ENCODE measurements at regions not wholly inside any gene's neighbourhood (a gene's known extent, or its start where the extent isn't known, plus 50 kb on each side); places are given as distances from the start of the nearest gene placed in this dataset.

DNA sequence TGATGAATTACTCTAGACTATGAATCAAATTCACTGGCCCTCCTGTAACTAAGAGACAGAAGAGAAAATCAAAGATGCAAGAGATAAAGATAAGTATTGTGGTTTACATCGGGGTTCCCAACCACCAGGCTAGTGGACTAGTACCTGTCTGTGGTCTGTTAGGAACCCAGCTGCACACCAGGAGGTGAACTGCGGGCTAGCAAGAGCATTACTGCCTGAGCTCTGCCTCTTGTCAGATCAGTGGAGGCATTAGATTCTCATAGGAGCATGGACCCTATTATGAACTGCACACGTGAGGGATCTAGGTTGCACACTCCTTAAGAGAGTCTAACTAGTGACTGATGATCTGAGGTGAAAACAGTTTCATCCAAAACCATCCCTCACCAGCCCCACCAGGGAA is 58.9 kb upstream of the DUSP10 start:
- DNase-seq, result no peak

DNA sequence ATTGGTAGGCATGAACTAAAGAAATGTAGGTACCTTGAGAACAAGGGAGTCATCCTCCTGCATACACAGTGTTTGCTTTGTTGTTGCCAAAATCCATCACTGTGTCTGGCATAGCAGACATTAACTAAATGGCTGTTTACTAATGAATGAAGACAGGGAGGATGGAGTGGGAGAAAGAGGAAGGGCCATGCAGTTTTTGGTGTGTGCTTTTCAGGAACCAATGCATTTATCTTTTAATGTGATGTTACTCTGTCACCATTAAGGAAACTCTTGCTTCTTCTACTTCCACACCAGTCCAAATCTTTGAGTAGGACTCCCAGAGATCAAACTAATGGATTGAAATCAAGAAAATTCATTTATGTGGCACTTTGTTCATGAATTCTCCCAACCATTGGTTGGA is 55.6 kb upstream of the DUSP10 start:
- DNase-seq, result no peak

DNA sequence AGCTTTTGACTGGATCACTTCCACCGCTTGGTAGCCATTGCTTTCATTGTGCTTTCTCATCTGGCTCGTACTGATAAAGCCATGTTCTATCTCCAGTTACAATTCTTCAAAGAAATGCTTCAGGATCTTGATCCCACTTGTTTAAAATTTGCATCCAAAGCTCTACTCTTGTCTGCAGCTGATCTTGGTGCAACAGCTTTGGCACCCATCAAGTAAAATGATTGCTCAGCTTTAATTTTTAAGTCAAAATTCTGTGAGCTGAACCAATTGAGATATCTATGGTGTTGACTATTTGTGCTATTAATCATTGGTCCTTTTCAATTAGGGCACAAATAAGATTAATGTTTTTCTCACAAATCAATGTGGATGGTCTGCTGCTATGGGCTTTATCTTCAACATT is 54.8 kb upstream of the DUSP10 start:
- DNase-seq, result no peak

DNA sequence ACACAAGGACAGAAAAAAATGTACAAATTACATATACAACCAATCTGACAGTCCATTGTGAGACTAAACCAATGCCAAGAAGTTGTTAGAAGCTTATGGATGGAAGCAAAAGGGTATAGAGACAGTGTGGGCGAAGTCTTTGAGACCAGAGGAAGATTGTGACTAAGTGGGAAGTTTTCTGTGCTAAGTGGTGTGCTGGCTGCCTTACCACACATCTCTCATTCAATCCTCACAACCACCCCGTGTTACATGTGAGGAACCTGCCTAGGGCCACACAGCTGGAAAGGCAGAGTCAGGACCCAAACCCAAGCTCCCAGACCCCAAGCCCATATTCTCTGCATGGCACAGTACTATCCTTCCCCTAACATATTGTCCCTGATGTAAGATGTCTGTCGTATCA is 53.5 kb upstream of the DUSP10 start:
- no peak for DNase-seq

DNA sequence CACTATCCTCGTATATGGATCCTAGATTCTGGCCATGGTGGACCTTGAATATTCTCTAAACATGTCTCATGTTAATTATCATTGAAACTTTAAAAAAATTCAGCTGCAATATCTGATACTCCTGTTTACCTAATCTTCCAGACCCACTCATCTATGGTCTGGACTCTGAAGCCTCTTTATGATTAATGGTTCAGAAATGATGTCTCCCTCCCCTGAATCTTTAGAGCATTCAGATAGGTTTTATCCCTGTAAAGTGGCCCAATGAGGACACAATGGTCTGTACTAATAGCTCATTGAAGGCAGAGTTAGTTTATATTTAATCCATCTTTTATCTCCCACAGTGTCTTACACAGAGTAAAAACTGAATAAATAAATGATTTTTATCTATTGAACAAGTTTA is 53.0 kb upstream of the DUSP10 start:
- DNase-seq, result no peak

DNA sequence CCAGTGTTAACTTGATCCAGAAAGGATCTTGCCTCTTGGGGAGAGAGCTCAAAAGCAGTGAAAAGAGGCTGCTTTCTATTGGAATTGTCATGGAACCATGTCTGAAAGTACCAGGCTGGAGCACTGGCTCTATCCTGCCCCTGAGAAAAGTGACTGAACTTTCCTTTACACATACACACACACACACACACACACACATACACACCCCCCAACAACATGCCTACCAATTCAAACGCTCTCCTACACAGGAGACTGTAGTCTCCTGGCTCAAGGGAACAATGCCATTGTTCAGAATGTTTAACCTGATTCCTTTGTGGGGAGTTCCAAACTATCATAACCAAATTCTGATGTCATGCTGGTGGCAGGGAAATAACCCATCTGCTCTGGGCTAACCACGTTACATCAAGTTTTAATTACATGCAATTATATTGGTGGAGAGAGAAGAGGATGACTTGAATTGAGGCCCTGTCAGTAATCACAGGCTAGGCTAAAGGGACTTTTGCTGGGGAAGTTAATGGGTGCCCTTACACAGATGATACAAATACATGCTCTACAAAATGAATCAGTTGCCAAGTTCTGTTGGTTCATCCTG is 52.3 kb upstream of the DUSP10 start:
- no peak for DNase-seq

DNA sequence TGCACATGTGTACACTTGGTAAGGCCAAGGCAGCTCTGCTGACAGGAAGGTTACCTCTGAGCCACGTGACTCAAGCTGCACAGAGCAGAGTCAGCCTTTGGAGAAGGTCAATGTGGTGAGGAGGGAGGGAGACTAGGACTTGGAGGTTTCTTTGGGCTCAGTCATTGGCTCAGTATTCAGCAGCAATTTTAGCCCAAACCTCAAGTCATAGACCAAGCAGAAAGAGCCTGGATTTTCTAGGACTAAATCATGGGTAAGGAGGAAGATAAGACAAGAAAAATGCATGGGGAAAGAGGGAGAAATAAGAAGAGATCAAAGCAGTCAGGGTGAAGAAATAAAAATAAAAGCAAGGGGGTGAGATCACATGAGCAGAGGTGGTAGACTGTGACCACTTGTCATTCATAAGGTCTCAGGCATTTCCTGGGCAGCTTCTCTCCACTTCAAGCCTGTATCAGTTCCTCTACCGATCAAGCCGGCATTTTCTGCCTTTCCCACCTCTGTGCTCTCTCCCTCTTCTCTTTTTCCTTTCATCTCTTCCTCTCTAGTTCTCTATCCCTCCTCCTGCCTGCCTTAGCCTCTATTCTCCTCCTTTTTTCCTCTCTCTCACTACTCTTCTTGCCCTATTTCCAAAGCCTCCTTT is 51.7 kb upstream of the DUSP10 start:
- DNase-seq, result no peak

DNA sequence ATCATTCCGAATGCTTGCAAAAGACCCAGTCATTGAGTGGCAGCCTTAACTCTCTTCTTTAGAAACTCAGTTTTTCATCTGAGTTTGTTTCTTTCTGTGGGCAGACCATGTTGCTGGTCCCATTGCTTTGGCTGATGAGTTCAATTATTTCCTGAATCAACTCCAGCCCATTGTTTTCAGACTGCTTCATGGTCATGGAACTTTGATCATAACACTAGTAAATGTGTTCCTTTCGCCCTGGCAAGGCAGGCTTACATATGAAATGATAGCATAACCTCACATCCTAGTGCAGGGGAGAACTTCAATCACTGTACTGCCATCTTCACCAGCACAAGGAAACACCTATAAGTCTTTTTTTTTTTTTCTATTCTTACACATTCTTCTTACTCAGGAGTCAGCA is 50.0 kb upstream of the DUSP10 start:
- DNase-seq, result no peak
